ENCODE measurements at regions not wholly inside any gene's neighbourhood (a gene's known extent, or its start where the extent isn't known, plus 50 kb on each side); places are given as distances from the start of the nearest gene placed in this dataset.

DNA sequence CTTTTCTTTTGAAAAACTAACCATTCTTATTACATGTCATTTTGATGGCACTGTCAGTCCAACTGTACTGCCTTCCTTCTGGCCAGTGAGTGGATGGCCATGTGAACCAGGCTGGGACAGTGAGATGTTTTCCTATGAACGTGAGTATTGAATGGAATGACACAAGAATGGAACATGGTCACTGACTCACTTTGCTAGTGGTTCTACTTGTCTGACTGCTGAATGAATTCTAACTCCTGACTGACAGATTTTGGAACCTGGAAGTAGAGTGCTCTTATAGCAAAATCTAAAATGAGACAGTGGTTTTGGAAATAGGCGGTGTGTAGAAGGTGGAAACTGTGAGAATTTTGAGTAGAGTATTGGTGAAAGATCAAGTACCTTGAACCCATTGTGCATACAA is 606.9 kb upstream of the KCNMB2 start:
- H3K9me3 ChIP-seq (ENCODE audit: control insufficient read depth, insufficient read depth, low read length), result no peaks in the 10 kb centered on the region
- H3K4me3 ChIP-seq (ENCODE audit: low read depth, low read length), result no peak overlapping the region
- ChIA-PET CTCF (interaction anchor here (1.0 kb wide), 1 partner anchor 456 kb away, joined by 4 read pairs; no protein-coding TSS in a partner anchor), POLR2A (no interaction called here)
- no peak overlapping the region for H3K27ac ChIP-seq (ENCODE audit: low read depth, low read length)
- TF ChIP-seq, protein P1, sequence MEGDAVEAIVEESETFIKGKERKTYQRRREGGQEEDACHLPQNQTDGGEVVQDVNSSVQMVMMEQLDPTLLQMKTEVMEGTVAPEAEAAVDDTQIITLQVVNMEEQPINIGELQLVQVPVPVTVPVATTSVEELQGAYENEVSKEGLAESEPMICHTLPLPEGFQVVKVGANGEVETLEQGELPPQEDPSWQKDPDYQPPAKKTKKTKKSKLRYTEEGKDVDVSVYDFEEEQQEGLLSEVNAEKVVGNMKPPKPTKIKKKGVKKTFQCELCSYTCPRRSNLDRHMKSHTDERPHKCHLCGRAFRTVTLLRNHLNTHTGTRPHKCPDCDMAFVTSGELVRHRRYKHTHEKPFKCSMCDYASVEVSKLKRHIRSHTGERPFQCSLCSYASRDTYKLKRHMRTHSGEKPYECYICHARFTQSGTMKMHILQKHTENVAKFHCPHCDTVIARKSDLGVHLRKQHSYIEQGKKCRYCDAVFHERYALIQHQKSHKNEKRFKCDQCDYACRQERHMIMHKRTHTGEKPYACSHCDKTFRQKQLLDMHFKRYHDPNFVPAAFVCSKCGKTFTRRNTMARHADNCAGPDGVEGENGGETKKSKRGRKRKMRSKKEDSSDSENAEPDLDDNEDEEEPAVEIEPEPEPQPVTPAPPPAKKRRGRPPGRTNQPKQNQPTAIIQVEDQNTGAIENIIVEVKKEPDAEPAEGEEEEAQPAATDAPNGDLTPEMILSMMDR (IDR thresholded peaks at IDR 0.05; ENCODE audit: low read depth, low read length), result no peak
- DNase-seq (ENCODE audit: low read depth, low spot score), result no peak
- no peaks in the 10 kb centered on the region for H3K27me3 ChIP-seq (ENCODE audit: control insufficient read depth, insufficient read depth, low read length)

- H3K27me3 ChIP-seq (ENCODE audit: control insufficient read depth, insufficient read depth, low read length), result no peaks in the 10 kb centered on the region
- no peak overlapping the region for H3K4me3 ChIP-seq (ENCODE audit: low read depth, low read length)
- POLR2A ChIA-PET, result no interaction called here
- TF ChIP-seq, protein P1 (IDR thresholded peaks at IDR 0.05; ENCODE audit: low read depth, low read length), result no peak
- no peaks in the 10 kb centered on the region for H3K9me3 ChIP-seq (ENCODE audit: control insufficient read depth, insufficient read depth, low read length)
- CTCF ChIA-PET, result no interaction called here
- DNase-seq (ENCODE audit: low read depth, low spot score), result no peak
- no peak overlapping the region for H3K27ac ChIP-seq (ENCODE audit: low read depth, low read length)
Measured at GRCh38 chr3:177930771-177931170, 605.5 kb upstream of the KCNMB2 start.

DNA sequence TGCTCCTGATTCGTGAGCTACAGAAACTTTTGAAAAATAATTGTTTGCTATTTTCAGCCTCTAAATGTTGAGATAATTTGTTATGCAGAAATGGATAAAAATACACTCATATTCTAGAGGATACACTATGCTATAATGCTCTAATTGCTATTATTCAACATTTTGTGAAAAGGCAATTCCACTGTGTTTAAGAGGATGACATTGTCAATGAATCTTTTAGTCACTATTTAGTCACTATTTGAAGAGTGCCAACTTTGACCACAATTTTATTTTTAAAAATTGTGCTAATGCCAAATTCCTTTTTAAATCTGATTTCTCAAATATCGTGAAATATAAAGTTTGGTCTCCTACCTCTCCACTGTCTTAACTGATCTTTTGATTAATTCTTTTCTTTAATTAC is 604.9 kb upstream of the KCNMB2 start:
- no peak overlapping the region for H3K4me3 ChIP-seq (ENCODE audit: low read depth, low read length)
- TF ChIP-seq, protein P1 (IDR thresholded peaks at IDR 0.05; ENCODE audit: low read depth, low read length), result no peak
- no peak overlapping the region for H3K27ac ChIP-seq (ENCODE audit: low read depth, low read length)
- no peak for DNase-seq (ENCODE audit: low read depth, low spot score)
- H3K27me3 ChIP-seq (ENCODE audit: control insufficient read depth, insufficient read depth, low read length), result no peaks in the 10 kb centered on the region
- ChIA-PET CTCF (no interaction called here), POLR2A (no interaction called here)
- H3K9me3 ChIP-seq (ENCODE audit: control insufficient read depth, insufficient read depth, low read length), result no peaks in the 10 kb centered on the region

DNA sequence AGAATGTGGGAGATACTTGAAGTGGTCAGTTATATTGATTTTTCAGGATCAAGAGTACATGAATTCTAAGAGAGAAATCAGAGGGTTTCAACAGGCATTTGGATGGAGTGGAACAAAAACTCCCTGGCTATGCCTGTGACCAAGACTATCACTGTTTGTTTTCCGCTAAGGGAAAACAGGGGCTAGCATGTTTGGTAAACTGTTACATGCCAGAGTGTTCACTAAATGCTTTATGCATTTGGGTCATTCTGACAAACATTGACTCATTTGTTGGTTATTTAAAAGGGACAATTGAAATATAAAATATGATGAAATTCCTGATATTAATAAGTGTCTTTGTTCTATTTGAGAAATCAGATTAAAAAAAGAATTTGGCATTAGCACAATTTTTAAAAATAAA is 603.9 kb upstream of the KCNMB2 start:
- CTCF ChIA-PET, result no interaction called here

DNA sequence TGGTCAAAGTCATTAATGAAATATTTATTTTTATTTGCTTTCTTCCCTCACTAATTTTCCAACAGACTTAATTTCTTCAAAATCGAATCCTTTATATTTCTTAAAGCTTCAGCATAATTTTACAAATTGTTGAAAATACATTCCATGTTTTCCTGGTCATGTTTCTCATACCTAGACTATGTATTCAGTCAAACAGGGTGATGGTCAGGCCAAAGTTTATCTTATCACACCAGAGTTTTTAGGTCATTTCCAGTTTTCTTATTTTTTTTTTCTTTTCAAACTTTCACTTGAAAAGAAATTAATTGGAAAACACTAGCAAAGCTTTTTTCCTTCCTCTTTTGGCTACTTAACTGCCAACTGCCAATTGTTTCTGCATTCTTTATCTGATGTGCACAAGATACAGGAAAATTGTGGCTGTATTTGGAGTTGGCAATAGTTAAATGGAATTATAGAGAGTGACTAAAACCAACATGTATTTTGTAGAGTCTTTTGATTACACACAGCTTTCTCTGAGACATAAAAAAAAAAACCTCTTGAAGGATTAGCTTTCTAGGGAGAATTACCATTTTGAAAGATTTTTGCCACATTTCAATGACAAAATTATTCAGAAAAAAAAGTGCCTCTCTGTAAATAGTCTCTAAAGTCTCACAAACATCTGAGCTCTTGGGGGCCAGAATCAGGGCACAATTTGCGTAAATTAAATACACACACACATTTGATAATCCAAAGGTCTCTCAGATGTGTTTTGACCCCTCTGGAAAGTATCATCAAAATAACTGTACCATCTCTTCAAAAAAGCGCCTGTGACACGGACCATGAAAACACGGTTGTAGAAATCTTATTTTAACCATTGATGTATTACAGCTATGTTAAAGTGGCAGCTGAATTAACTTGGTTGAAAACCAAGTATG is 603.2 kb upstream of the KCNMB2 start:
- ChIA-PET CTCF (interaction anchor here (0.6 to 1.2 kb wide), 2 partner anchors 11 to 452 kb away, joined by 3 read pairs; no protein-coding TSS in a partner anchor), POLR2A (interaction anchor here (0.8 kb wide), 2 partner anchors 26 to 27 kb away, joined by 4 read pairs; no protein-coding TSS in a partner anchor)
- no peaks in the 10 kb centered on the region for H3K27me3 ChIP-seq (ENCODE audit: control insufficient read depth, insufficient read depth, low read length)
- DNase-seq (ENCODE audit: low read depth, low spot score), result no peak
- H3K9me3 ChIP-seq (ENCODE audit: control insufficient read depth, insufficient read depth, low read length), result no peaks in the 10 kb centered on the region
- no peak overlapping the region for H3K4me3 ChIP-seq (ENCODE audit: low read depth, low read length)
- TF ChIP-seq, protein P1 (IDR thresholded peaks at IDR 0.05; ENCODE audit: low read depth, low read length), result no peak
- no peak overlapping the region for H3K27ac ChIP-seq (ENCODE audit: low read depth, low read length)

More for the DNA sequence above, 603.9 kb upstream of the KCNMB2 start:
- TF ChIP-seq, protein P1 (IDR thresholded peaks at IDR 0.05; ENCODE audit: low read depth, low read length), result no peak
- Histone ChIP-seq H3K9me3 (ENCODE audit: control insufficient read depth, insufficient read depth, low read length) (no peaks in the 10 kb centered on the region), H3K27ac (ENCODE audit: low read depth, low read length) (no peak overlapping the region), H3K27me3 (ENCODE audit: control insufficient read depth, insufficient read depth, low read length) (no peaks in the 10 kb centered on the region), H3K4me3 (ENCODE audit: low read depth, low read length) (no peak overlapping the region)
- DNase-seq (ENCODE audit: low read depth, low spot score), result no peak
- POLR2A ChIA-PET, result no interaction called here
